22Rv1 (cell line): ENCODE measurements at regions not wholly inside any gene's neighbourhood (a gene's known extent, or its start where the extent isn't known, plus 50 kb on each side); places are given as distances from the start of the nearest gene placed in this dataset.

Experiments
- ZFX ChIP-seq: fragments of 450-650 bp; IDR thresholded peaks from 2 replicates; pipeline ENCODE4 v1.6.1; 2017; ENCODE audit warnings: antibody characterized with exemption, borderline replicate concordance
- TF ChIP-seq, protein P1 (sequence below): fragments of 450-650 bp; IDR thresholded peaks from 2 replicates; pipeline ENCODE4 v1.5.1; 2017; ENCODE audit warnings: mild to moderate bottlenecking

DNA sequence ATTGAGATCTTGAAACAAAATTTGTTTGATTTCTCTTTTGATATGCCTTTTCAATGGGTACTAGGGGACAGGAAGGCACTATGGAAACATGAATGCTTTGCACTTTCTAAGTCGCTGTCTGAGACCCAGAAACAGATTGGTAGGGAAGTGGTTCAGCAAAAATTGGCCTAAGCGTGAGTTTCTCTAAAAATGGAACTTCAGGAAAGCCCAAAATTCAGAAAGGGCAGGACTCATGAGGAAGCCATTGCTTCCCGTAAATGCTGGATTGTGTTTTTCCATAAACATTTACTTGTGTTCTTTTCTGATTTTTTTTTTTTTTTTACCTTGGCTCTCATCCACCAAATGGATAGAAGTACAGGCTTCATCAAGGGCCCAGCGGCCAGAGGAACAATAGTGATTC, 123.7 kb upstream of the ATP1B1 start:
- TF ChIP-seq, protein P1, sequence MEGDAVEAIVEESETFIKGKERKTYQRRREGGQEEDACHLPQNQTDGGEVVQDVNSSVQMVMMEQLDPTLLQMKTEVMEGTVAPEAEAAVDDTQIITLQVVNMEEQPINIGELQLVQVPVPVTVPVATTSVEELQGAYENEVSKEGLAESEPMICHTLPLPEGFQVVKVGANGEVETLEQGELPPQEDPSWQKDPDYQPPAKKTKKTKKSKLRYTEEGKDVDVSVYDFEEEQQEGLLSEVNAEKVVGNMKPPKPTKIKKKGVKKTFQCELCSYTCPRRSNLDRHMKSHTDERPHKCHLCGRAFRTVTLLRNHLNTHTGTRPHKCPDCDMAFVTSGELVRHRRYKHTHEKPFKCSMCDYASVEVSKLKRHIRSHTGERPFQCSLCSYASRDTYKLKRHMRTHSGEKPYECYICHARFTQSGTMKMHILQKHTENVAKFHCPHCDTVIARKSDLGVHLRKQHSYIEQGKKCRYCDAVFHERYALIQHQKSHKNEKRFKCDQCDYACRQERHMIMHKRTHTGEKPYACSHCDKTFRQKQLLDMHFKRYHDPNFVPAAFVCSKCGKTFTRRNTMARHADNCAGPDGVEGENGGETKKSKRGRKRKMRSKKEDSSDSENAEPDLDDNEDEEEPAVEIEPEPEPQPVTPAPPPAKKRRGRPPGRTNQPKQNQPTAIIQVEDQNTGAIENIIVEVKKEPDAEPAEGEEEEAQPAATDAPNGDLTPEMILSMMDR: no peak
- TF ChIP-seq ZFX: no peak
